HL-60 (cell line): ENCODE measurements at regions not wholly inside any gene's neighbourhood (a gene's known extent, or its start where the extent isn't known, plus 50 kb on each side); places are given as distances from the start of the nearest gene placed in this dataset.

Experiments
- DNase-seq, 2 experiments: peaks; one replicate each; pipeline ENCODE4 v3.0.0-alpha.2; 2010 to 2020; ENCODE audit warnings: low read depth in 1 of 2, low spot score in 1 of 2
- H3K27ac ChIP-seq: fragments of 250-450 bp; sonication (Bioruptor Pico); replicated peaks from 2 replicates; pipeline ENCODE4 v1.5.1; 2020; ENCODE audit warnings: mild to moderate bottlenecking, moderate library complexity
- H3K27me3 ChIP-seq: fragments of 250-450 bp; sonication (Bioruptor Pico); 2 replicates; pipeline ENCODE4 v1.5.1; 2021; ENCODE audit warnings: mild to moderate bottlenecking, moderate library complexity; ENCODE audit not compliant: insufficient read depth, poor library complexity, severe bottlenecking
- H3K4me3 ChIP-seq: replicated peaks from 2 replicates; pipeline ENCODE4 v1.5.1; 2011; ENCODE audit warnings: mild to moderate bottlenecking, control low read depth, low read length; ENCODE audit not compliant: insufficient read depth
- GABPA ChIP-seq: IDR thresholded peaks from 2 replicates; pipeline ENCODE4 v1.6.1; 2012; ENCODE audit warnings: low read depth
- POLR2AphosphoS5 ChIP-seq: IDR thresholded peaks from 2 replicates; pipeline ENCODE4 v1.6.1; 2012; ENCODE audit warnings: low read depth
- SPI1 ChIP-seq: IDR thresholded peaks from 2 replicates; pipeline ENCODE4 v1.6.1; 2012; ENCODE audit warnings: low read depth, mild to moderate bottlenecking, borderline replicate concordance
- TF ChIP-seq, protein P1 (sequence below): IDR thresholded peaks from 2 replicates; pipeline ENCODE4 v1.6.1; 2012; ENCODE audit warnings: low read depth; ENCODE audit not compliant: insufficient replicate concordance
- TF ChIP-seq, protein P2 (sequence below): IDR thresholded peaks from one replicate; pipeline ENCODE4 v1.5.1; 2011; ENCODE audit warnings: low read length, control low read depth, inconsistent platforms; ENCODE audit not compliant: insufficient read depth

DNA sequence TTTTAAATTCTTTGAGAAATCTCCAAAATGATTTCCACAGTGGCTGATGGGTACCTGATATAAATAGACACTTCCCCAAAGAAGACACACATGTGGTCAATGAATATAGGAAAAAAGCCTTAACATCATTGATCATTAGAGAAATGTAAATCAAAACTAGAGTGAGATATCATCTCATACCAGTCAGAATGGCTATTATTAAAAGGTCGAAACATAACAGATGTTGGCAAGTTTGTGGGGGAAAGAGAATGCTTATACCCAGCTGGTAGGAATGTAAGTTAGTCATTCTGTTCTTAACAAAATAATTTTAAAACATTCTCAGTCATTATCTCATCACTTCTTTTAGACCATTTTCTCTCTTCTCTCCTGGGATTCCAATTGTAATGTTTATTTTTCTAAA lies 1666.0 kb upstream of the ACO1 start:
- Histone ChIP-seq H3K27me3 (no peaks in the 10 kb centered on the region), H3K4me3 (no peak overlapping the region), H3K27ac (no peak overlapping the region)
- DNase-seq = no peak
- TF ChIP-seq, protein P1, sequence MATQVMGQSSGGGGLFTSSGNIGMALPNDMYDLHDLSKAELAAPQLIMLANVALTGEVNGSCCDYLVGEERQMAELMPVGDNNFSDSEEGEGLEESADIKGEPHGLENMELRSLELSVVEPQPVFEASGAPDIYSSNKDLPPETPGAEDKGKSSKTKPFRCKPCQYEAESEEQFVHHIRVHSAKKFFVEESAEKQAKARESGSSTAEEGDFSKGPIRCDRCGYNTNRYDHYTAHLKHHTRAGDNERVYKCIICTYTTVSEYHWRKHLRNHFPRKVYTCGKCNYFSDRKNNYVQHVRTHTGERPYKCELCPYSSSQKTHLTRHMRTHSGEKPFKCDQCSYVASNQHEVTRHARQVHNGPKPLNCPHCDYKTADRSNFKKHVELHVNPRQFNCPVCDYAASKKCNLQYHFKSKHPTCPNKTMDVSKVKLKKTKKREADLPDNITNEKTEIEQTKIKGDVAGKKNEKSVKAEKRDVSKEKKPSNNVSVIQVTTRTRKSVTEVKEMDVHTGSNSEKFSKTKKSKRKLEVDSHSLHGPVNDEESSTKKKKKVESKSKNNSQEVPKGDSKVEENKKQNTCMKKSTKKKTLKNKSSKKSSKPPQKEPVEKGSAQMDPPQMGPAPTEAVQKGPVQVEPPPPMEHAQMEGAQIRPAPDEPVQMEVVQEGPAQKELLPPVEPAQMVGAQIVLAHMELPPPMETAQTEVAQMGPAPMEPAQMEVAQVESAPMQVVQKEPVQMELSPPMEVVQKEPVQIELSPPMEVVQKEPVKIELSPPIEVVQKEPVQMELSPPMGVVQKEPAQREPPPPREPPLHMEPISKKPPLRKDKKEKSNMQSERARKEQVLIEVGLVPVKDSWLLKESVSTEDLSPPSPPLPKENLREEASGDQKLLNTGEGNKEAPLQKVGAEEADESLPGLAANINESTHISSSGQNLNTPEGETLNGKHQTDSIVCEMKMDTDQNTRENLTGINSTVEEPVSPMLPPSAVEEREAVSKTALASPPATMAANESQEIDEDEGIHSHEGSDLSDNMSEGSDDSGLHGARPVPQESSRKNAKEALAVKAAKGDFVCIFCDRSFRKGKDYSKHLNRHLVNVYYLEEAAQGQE = no peak
- no peak for TF ChIP-seq SPI1
- TF ChIP-seq POLR2AphosphoS5 = no peak
- TF ChIP-seq, protein P2, sequence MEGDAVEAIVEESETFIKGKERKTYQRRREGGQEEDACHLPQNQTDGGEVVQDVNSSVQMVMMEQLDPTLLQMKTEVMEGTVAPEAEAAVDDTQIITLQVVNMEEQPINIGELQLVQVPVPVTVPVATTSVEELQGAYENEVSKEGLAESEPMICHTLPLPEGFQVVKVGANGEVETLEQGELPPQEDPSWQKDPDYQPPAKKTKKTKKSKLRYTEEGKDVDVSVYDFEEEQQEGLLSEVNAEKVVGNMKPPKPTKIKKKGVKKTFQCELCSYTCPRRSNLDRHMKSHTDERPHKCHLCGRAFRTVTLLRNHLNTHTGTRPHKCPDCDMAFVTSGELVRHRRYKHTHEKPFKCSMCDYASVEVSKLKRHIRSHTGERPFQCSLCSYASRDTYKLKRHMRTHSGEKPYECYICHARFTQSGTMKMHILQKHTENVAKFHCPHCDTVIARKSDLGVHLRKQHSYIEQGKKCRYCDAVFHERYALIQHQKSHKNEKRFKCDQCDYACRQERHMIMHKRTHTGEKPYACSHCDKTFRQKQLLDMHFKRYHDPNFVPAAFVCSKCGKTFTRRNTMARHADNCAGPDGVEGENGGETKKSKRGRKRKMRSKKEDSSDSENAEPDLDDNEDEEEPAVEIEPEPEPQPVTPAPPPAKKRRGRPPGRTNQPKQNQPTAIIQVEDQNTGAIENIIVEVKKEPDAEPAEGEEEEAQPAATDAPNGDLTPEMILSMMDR = no peak
- no peak for TF ChIP-seq GABPA

DNA sequence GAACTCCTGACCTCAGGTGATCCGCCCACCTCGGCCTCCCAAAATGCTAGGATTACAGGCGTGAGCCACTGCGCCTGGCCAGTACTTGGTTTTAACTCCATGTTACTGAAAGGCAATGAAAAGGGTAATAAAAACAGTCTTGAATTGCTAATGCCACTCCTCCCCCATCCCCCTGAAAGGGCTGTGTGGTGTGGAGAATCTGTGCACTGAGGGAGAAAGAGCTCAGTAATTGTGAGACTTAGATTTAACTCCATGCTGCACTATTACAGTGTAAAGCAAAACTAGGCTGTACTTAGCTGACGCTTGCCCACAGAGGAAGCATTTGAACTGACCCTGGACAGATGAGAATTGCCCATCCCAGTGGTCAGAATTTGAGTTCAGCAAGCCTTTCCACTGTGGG lies 1662.4 kb upstream of the ACO1 start:
- no peak for DNase-seq
- TF ChIP-seq GABPA = no peak
- TF ChIP-seq SPI1 = no peak
- TF ChIP-seq, protein P1 = no peak
- TF ChIP-seq POLR2AphosphoS5 = no peak
- TF ChIP-seq, protein P2 = no peak
- no peaks in the 10 kb centered on the region for H3K27me3 ChIP-seq
- no peak overlapping the region for H3K4me3 ChIP-seq
- no peak overlapping the region for H3K27ac ChIP-seq

DNA sequence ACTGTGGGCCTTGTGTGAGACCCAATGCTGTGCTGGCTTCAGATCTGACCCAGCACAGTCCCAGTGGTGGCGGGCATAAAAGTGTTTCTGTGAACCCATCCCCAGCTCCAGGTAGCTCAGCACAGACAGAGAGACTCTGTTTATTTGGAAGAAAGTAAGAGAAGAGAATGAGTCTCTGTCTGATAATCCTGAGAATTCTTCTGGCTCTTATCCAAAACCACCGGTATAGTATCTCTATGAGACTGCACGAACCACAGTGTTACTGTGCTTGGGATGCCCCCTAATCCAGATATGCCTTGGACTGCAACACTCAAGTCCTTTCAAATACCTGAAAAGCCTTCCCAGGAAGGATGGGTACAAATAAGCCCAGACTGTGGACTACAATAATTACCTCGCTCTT lies 1660.8 kb upstream of the ACO1 start:
- Histone ChIP-seq H3K4me3 (no peak overlapping the region), H3K27ac (no peak overlapping the region), H3K27me3 (no peaks in the 10 kb centered on the region)
- no peak for TF ChIP-seq POLR2AphosphoS5
- no peak for TF ChIP-seq GABPA
- TF ChIP-seq, protein P1 = no peak
- TF ChIP-seq SPI1 = no peak
- TF ChIP-seq, protein P2 = no peak
- DNase-seq = no peak
